ENCODE measurements at regions not wholly inside any gene's neighbourhood (a gene's known extent, or its start where the extent isn't known, plus 50 kb on each side); places are given as distances from the start of the nearest gene placed in this dataset.
"Not testable (repeated sequence)": the region's sequence is repeated elsewhere in the genome, so short reads cannot be mapped to it uniquely, and the experiment has no call there.

- peaks cover 13% of the 10 kb centered on the region for H3K27me3 ChIP-seq (ENCODE audit: low read depth)
- H3K9me3 ChIP-seq (replicated peaks); H3K4me1 ChIP-seq; DNase-seq; H3K36me3 ChIP-seq; H3K4me3 ChIP-seq; intact Hi-C loops (cut with micrococcal nuclease); H3K27ac ChIP-seq (replicated peaks): not testable (repeated sequence)
Measured at GRCh38 chr17:21470422-21470821, 94.3 kb downstream of the KCNJ12 start.

GRCh38 chr17:21470861-21471260, 94.7 kb downstream of the KCNJ12 start:
- intact Hi-C loops (cut with micrococcal nuclease): no loop called here
- H3K9me3 ChIP-seq (replicated peaks): no peaks in the 10 kb centered on the region
- no peak for DNase-seq

GRCh38 chr17:21474815-21475214, 98.7 kb downstream of the KCNJ12 start:
- Histone ChIP-seq H3K36me3 (no peaks in the 10 kb centered on the region), H3K4me1 (no peaks in the 10 kb centered on the region), H3K27ac (replicated peaks) (no peak overlapping the region), H3K27me3 (ENCODE audit: low read depth) (peaks cover 54% of the 10 kb centered on the region), H3K4me3 (no peak overlapping the region), H3K9me3 (replicated peaks) (peaks cover 9% of the 10 kb centered on the region)
- DNase-seq: no peak
- intact Hi-C loops (cut with micrococcal nuclease): no loop called here
- TF ChIP-seq CTCF (IDR thresholded peaks at IDR 0.05; ENCODE audit: borderline replicate concordance): no peak

More at GRCh38 chr17:21470861-21471260, 94.7 kb downstream of the KCNJ12 start:
- Histone ChIP-seq H3K4me1 (no peaks in the 10 kb centered on the region), H3K27me3 (ENCODE audit: low read depth) (peaks cover 18% of the 10 kb centered on the region), H3K4me3 (no peak overlapping the region), H3K27ac (replicated peaks) (no peak overlapping the region), H3K36me3 (no peaks in the 10 kb centered on the region)
- TF ChIP-seq CTCF (IDR thresholded peaks at IDR 0.05; ENCODE audit: borderline replicate concordance): no peak

GRCh38 chr17:21475571-21475970, 99.4 kb downstream of the KCNJ12 start:
- H3K27ac ChIP-seq (replicated peaks): no peak overlapping the region
- no peak overlapping the region for H3K4me3 ChIP-seq
- no peaks in the 10 kb centered on the region for H3K36me3 ChIP-seq
- intact Hi-C loops (cut with micrococcal nuclease): no loop called here
- no peak for TF ChIP-seq CTCF (IDR thresholded peaks at IDR 0.05; ENCODE audit: borderline replicate concordance)
- peaks cover 54% of the 10 kb centered on the region for H3K27me3 ChIP-seq (ENCODE audit: low read depth)
- no peak for DNase-seq
- H3K4me1 ChIP-seq: no peaks in the 10 kb centered on the region
- H3K9me3 ChIP-seq (replicated peaks): peaks cover 9% of the 10 kb centered on the region

GRCh38 chr17:21476867-21477266, 100.7 kb downstream of the KCNJ12 start:
- H3K27ac ChIP-seq (replicated peaks): no peak overlapping the region
- H3K4me1 ChIP-seq: no peaks in the 10 kb centered on the region
- intact Hi-C loops (cut with micrococcal nuclease): no loop called here
- H3K9me3 ChIP-seq (replicated peaks): peaks cover 9% of the 10 kb centered on the region
- H3K27me3 ChIP-seq (ENCODE audit: low read depth): peaks cover 54% of the 10 kb centered on the region
- no peak overlapping the region for H3K4me3 ChIP-seq
- TF ChIP-seq CTCF (IDR thresholded peaks at IDR 0.05; ENCODE audit: borderline replicate concordance): no peak
- H3K36me3 ChIP-seq: no peaks in the 10 kb centered on the region
- DNase-seq: no peak

GRCh38 chr17:21482189-21482865, 106.2 kb downstream of the KCNJ12 start:
- Histone ChIP-seq H3K36me3 (no peaks in the 10 kb centered on the region), H3K9me3 (replicated peaks) (peaks cover 9% of the 10 kb centered on the region), H3K27ac (replicated peaks) (no peak overlapping the region), H3K4me1 (no peaks in the 10 kb centered on the region), H3K27me3 (ENCODE audit: low read depth) (peaks cover 43% of the 10 kb centered on the region), H3K4me3 (no peak overlapping the region)
- no peak for TF ChIP-seq CTCF (IDR thresholded peaks at IDR 0.05; ENCODE audit: borderline replicate concordance)
- no peak for DNase-seq
- intact Hi-C loops (cut with micrococcal nuclease): no loop called here

GRCh38 chr17:21488043-21488442, 111.9 kb downstream of the KCNJ12 start:
- H3K27ac ChIP-seq (replicated peaks); H3K36me3 ChIP-seq; DNase-seq; H3K4me3 ChIP-seq; H3K9me3 ChIP-seq (replicated peaks); intact Hi-C loops (cut with micrococcal nuclease); H3K4me1 ChIP-seq: not testable (repeated sequence)
- H3K27me3 ChIP-seq (ENCODE audit: low read depth): peaks cover 40% of the 10 kb centered on the region
